NT2/D1 (cell line): ENCODE measurements at regions not wholly inside any gene's neighbourhood (a gene's known extent, or its start where the extent isn't known, plus 50 kb on each side); places are given as distances from the start of the nearest gene placed in this dataset.

Experiments
- SUZ12 ChIP-seq: IDR thresholded peaks from 2 replicates; pipeline ENCODE4 v1.6.1; 2011; ENCODE audit not compliant: insufficient read length, insufficient read depth; ENCODE audit errors: extremely low read depth
- ZNF274 ChIP-seq: IDR thresholded peaks from 2 replicates; pipeline ENCODE4 v1.6.1; 2011; ENCODE audit warnings: mild to moderate bottlenecking, low read depth, low read length

- TF ChIP-seq ZNF274 (no peak), SUZ12 (no peak)
These were observed 111.8 kb downstream of the ASB7 start for GRCh38 chr15:100714034-100714748.
